A172 (cell line): ENCODE measurements at regions not wholly inside any gene's neighbourhood (a gene's known extent, or its start where the extent isn't known, plus 50 kb on each side); places are given as distances from the start of the nearest gene placed in this dataset.

ENCODE experiments used
- DNase-seq: peaks from one replicate; pipeline ENCODE4 v3.0.0-alpha.2; 2015; ENCODE audit warnings: low spot score

GRCh38 chr6:19035461-19036195, 648.5 kb downstream of the RNF144B start:
- DNase-seq = no peak

DNA sequence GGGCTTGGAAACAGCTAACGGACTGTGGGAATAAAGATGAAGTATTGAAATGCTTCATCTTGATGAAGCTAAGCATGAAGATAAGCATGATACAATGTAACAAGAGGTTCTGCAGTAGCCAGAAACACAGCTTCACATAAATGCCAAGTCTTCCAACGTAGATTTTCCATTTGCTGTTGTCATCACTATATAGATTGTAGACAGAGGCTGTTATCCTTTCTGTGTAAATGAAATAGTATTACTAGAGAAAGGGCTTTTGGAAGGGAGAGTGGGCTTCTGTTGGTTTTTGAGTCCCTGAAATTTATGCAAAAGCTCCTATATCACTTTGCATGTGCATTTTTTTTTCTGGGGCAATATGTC, 649.0 kb downstream of the RNF144B start:
- DNase-seq = no peak

- no peak for DNase-seq
Observed at GRCh38 chr6:19037607-19038006, 650.5 kb downstream of the RNF144B start.

DNA sequence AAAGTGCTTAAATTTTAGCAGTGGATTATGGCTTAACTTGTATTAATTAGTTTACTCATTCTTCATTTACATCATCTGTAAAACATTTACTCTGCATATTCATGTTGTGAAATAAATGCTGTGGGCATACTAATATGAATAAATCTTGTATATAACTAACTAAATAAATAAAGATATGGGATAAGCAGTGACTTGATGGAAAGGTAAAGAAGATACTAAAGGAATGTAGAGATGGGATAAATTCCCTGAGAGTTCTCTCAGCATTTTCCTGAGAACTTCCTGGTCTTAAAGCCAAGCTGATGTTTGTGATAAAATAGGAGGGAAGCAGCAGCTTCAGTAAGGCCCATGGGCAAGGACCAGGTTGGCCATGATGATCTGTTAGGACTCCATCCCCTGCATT, 652.1 kb downstream of the RNF144B start:
- no peak for DNase-seq

DNA sequence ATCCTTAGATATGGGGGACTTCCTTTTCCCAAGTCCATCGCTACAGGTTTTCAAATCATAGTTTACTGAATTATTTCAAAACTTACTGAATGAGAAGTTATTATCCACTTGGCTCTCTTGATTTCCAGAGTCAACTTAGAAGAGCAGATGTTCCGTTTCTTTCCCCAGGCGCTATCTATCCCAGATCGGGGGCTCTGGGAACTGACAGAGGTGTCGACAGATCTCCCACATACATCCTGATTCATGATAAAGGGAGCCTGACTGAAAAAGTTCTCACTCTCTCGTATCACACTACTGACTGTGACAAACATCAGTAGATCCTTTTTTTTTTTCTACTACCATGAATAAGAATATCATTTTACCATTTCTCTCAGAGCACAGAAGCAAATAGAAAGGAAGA, 654.8 kb downstream of the RNF144B start:
- no peak for DNase-seq

- DNase-seq = no peak
Observed at GRCh38 chr6:19042420-19042819, 655.3 kb downstream of the RNF144B start.

- DNase-seq = no peak
Observed at GRCh38 chr6:19050765-19051164, 663.6 kb downstream of the RNF144B start.

- peak; percentile 19 for DNase-seq
Observed at GRCh38 chr6:19052219-19052618, 665.1 kb downstream of the RNF144B start.

- no peak for DNase-seq
Observed at GRCh38 chr6:19059102-19059501, 672.0 kb downstream of the RNF144B start.

- no peak for DNase-seq
Observed at GRCh38 chr6:19067165-19067564, 680.0 kb downstream of the RNF144B start.

DNA sequence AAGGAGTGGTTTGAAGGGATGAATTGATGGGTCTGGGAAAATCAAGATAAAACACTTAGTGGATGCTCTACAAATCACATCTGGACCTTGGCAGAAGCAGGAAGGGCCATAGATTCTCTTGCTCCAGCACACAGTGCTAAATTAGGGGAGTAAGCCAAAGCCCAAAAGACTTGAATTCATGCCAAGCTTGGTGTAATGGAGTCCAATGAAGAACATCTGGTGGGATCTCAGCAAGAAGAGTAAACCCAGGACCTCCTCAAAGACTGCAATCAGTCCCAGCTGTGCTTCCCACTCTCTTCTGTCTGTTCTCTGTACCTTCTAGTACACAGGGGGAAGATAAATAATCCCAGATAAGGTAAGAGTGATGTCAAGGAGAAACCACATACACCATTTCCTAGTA, 683.4 kb downstream of the RNF144B start:
- no peak for DNase-seq

GRCh38 chr6:19083801-19084200, 696.7 kb downstream of the RNF144B start:
- DNase-seq = no peak

DNA sequence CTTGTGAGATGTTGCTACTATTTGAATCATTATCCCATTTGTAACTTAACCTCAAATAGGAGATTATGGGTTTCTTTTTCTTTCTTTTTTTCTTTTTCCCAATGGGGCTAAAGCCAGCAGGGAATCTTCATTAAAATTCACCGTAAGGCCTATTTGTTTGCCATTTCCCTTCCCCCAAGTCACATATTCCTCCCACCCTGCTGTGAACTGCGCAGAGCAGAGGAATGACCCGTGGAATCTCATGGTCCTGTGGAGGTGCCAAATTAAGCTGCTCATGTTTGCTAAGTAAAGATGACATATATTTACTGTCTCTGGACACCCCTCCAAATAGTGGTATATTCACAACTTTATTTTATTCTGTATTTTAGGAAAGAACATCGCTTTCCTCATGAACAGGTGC, 699.3 kb downstream of the RNF144B start:
- no peak for DNase-seq

DNA sequence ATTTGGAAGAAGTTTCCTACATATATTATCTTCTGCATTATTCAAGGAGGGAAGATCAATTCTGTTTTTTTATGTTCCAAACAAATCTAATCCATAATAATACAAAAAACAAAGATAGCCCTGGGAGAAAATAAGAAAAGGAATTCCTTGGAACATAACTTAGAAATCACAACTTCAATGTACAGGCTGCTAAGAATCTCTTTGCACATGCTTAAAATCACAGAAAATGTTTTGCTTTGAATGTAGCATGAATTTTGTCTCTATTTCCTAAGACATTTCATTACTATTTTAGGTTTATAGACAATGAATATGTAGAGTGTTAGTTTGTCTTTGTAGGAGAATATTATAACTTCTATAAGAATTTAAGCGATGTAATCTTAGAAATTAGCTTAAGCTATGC, 700.1 kb downstream of the RNF144B start:
- DNase-seq = no peak

- no peak for DNase-seq
Observed at GRCh38 chr6:19087897-19088296, 700.7 kb downstream of the RNF144B start.

GRCh38 chr6:19100752-19101151, 713.6 kb downstream of the RNF144B start:
- no peak for DNase-seq

- no peak for DNase-seq
Observed at GRCh38 chr6:19102936-19103335, 715.8 kb downstream of the RNF144B start.

DNA sequence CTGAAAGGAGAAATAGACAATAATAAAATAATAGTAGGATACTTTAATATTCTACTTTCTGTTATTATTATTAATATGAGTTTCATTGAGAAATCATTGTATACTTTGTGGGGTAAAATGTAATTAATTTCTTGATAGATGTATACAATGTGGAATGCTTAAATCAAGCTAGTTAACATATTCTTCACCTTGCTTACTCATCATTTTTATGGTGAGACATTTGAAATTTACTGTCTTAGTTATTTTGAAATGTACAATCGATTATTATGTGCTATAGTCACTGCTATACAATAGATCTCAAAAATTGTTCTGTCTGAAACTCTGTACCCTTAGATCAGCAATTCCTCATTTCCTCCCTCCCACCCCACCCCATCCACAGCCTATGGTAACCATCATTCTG, 720.3 kb downstream of the RNF144B start:
- DNase-seq = no peak

- DNase-seq = no peak
Observed at GRCh38 chr6:19121521-19121920, 715.6 kb upstream of the ID4 start.

DNA sequence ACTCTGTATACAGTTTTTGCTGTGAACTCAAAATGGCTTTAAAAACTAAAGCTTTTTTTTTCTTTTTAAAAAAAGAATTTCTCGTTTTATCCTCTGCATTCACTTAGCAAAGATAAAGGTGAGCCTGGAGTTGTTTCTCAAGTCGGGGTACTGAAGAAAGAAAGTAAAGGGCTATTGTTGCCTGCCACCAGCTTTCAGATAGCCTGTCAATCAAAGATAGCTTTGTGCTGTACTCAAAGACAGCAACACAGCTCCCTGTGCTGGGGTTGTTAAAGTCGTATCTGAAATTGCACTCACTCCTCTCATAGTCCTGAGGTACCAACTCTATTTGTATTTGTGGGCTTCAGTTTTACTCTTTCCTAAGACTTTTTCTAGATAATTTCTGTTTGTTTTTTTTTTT, 710.1 kb upstream of the ID4 start:
- no peak for DNase-seq

- no peak for DNase-seq
Observed at GRCh38 chr6:19128701-19129100, 708.5 kb upstream of the ID4 start.

DNA sequence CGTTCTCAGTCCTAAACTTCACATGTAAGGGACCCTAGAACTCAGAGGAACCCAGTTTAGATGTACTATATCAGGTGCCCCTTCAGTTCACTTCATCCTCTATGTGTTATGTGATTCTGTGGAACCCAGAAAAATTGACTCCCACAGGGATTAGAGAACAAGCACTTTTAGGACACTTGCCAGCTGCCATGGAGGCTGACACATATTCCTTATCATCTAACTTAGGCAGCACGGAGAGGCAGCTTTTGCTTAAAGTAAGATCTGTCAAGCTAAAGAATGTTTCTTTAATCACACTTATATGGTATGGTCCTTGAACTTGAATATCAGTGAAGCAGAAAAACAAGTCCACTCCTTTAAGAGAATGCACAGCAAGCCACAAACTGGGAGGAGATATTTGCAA, 701.5 kb upstream of the ID4 start:
- no peak for DNase-seq

DNA sequence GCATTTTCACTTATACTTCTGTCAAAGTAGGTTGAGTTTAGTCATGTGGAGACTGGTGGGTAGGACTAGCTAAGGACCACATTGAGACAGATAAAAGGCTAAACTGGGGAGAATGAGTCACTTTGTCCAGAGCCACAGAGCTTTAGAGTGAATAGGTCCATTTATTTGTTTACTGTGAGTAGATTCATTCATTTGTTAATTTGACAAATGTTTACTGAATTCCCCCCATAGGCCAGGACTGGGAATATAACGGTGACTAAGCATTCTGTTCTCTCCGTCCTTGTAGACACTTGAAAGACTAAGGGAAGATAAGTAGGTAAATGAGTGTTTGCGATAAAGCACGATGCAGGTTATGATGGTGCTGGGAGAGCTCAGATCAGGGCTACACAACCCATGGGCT, 699.7 kb upstream of the ID4 start:
- DNase-seq = no peak

DNA sequence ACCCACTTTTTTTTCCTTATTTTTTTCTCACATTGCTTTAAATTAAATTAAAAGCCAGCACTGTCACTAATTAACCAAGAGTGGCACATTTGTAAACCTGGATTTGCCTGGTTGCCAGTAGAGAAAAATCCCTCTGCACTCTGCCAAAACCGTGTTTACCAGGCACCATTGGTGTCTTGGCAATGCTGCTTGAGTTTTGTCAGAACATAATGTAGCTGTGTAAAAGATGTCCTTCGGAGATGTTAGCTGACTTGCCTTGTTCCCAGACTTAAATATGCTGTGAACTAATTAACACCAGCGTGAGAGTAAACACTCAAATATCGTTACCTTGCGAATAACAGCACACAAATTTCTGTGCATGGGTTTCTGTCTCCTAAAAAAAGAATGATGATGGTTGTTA, 694.9 kb upstream of the ID4 start:
- no peak for DNase-seq
